ENCODE measurements at regions not wholly inside any gene's neighbourhood (a gene's known extent, or its start where the extent isn't known, plus 50 kb on each side); places are given as distances from the start of the nearest gene placed in this dataset.

DNA sequence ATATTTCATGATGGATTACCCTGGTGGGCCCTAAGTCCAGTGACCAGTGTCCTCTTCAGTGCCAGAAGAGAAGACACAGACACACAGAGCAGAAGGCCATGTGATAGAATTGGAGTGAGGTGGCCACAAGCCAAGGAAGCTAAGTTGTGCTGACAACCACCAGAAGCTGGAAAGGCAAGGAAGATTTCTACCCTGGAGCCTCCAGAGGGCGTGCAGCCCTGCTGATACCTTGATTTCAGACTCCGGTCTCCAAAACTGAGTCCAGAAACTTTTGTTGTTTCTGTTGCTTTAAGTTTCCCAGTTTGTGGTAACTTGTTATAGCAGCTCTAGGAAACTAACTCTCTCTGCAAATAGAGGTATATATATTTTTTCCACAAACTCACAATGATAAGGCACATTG, 396.6 kb upstream of the ASIC2 start:
- TF ChIP-seq CTCF (IDR thresholded peaks at IDR 0.05; ENCODE audit: low read depth, low read length) (no peak), EZH2phosphoT487 (IDR thresholded peaks at IDR 0.05; ENCODE audit: low read depth) (no peak)

All from OCI-LY3 (cell line).